ENCODE measurements at regions not wholly inside any gene's neighbourhood (a gene's known extent, or its start where the extent isn't known, plus 50 kb on each side); places are given as distances from the start of the nearest gene placed in this dataset.

DNA sequence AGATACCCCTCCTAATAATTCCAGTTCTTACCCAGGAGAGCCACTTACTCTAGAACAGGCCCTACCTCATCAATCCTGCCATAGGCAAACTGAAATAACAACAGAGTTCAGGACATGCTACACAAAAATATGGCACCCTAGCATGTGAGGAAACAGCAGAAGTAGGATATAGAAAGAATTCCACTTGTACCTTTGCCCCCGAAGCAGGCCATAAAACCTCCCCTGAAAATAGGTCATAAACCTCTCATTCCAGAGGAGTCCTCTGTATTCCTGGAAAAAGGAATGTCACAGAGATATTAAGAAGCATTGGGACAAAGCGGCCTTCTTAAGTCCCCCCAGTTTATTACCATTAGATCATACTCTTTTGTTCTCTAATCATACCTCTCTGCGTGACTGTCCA lies 504.3 kb upstream of the MARCKS start:
- no peak overlapping the region for H3K4me3 ChIP-seq (replicated peaks; ENCODE audit: low read depth, low read length)
- no peak for DNase-seq (ENCODE audit: low read depth)
- TF ChIP-seq, protein P1, sequence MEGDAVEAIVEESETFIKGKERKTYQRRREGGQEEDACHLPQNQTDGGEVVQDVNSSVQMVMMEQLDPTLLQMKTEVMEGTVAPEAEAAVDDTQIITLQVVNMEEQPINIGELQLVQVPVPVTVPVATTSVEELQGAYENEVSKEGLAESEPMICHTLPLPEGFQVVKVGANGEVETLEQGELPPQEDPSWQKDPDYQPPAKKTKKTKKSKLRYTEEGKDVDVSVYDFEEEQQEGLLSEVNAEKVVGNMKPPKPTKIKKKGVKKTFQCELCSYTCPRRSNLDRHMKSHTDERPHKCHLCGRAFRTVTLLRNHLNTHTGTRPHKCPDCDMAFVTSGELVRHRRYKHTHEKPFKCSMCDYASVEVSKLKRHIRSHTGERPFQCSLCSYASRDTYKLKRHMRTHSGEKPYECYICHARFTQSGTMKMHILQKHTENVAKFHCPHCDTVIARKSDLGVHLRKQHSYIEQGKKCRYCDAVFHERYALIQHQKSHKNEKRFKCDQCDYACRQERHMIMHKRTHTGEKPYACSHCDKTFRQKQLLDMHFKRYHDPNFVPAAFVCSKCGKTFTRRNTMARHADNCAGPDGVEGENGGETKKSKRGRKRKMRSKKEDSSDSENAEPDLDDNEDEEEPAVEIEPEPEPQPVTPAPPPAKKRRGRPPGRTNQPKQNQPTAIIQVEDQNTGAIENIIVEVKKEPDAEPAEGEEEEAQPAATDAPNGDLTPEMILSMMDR (IDR thresholded peaks at IDR 0.05; ENCODE audit: low read length, missing control alignments) = no peak

DNA sequence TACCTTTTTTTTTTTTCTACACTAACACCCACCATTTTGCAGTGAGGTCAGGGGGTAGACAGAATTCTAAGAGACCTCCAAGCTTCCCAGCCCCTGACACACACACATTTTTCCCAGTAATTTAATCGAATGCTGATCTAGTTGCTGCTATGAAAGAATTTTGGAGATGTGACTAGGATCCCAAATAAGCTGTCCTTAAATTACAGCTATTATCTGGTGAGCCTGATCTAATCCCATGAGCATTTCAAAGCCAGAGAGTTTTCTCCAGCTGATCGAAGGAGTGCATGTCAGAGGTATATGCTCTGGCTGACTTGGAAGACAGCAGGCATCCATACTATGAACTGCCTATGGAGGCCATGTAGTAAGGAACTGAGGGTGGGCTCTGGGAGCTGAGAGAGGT lies 503.8 kb upstream of the MARCKS start:
- no peak for DNase-seq (ENCODE audit: low read depth)
- TF ChIP-seq, protein P1 (IDR thresholded peaks at IDR 0.05; ENCODE audit: low read length, missing control alignments) = no peak
- no peak overlapping the region for H3K4me3 ChIP-seq (replicated peaks; ENCODE audit: low read depth, low read length)

DNA sequence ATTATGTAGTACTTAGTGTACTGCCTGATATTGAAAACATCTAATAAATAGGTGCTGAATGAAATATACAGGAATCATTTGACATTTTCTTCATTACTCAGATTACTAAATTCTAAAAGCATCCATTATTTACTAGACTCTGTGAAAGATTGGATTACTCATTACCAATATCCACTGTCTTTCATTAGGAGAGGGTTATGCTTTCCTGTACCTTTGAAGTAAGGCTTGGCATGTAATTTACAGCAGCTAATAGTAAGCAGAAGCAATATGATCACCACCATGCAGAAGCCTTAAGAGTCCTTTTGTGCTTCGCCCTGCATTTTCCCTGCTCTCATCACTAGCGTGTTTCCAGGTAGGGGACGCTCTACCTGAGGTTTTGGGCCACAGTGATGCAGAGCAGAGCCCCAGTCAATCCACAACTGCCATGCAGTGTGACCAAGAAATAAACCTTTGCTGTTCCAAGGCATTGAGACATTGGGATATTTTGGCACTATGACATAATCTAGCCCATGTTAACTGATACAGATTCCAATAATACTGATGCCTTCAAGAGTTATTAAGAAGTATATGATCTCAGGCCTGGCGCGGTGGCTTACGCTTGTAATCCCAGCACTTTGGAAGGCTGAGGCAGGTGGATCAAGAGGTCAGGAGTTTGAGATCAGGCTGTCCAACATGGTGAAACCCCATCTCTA lies 502.8 kb upstream of the MARCKS start:
- TF ChIP-seq, protein P1 (IDR thresholded peaks at IDR 0.05; ENCODE audit: low read length, missing control alignments) = no peak
- no peak overlapping the region for H3K4me3 ChIP-seq (replicated peaks; ENCODE audit: low read depth, low read length)
- DNase-seq (ENCODE audit: low read depth) = no peak

DNA sequence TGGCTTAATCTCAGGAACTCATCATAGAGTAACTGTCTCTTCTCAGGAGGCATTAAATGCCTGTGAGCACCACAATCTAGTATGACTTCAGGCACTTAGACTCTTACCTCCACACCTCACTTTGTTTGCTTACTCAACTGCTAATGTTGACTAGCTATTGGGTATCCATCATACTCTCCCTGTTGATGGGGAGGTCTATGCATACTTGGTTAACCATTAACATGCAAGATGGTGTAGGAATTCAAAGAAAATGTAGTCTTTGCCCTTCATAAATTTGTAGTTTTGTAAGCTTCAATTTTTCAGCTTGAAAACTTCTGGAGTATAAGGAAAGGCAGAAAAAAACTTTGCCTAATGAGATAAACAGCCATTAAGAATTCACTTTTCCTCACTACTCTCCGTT lies 501.0 kb upstream of the MARCKS start:
- TF ChIP-seq, protein P1 (IDR thresholded peaks at IDR 0.05; ENCODE audit: low read length, missing control alignments) = no peak
- no peak for DNase-seq (ENCODE audit: low read depth)
- H3K4me3 ChIP-seq (replicated peaks; ENCODE audit: low read depth, low read length) = no peak overlapping the region

DNA sequence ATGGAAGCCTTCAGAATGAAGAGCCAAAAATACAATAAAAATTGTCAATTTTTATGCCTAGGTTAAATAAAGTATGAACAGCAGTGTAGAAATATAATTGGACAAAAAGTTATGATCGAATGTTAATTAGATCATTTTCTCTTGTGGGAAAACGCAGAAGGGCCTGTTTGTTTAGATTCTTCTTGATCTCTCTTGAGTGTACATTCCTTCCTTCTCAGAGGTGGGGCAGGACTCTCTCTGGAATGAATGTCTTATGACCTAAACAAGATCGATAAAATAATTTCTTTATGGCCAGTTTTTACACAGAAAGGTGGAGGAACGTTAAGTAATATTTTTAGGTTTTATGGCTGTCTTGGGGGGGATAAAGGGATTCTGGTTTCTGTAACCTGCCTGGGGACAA lies 500.1 kb upstream of the MARCKS start:
- H3K4me3 ChIP-seq (replicated peaks; ENCODE audit: low read depth, low read length) = no peak overlapping the region
- no peak for DNase-seq (ENCODE audit: low read depth)
- TF ChIP-seq, protein P1 (IDR thresholded peaks at IDR 0.05; ENCODE audit: low read length, missing control alignments) = no peak

DNA sequence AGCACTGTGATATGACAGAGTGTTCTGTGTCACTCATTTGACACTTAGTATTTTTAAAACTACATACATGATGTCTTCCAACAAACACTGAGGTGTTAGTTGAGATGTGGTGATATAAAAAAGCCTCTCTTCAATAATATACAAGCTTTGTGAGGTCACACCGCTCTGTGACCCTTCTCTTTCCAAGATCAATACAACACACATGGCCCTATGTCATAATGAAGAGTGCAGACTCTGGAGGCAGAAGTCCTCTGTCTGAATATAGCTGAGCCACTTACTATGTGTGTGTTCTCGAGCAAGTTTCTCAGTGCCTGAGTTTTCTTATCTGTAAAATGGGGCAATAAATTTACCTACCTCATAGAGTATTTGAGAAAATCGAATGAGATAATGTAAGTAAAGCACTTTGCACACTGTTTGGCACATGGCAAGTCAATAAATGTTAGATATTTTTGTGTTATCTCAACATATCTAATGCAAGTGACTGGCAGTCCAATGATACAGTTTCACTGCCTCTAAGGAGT lies 499.0 kb upstream of the MARCKS start:
- DNase-seq (ENCODE audit: low read depth) = no peak
- TF ChIP-seq, protein P1 (IDR thresholded peaks at IDR 0.05; ENCODE audit: low read length, missing control alignments) = no peak

More for the DNA sequence above, 499.0 kb upstream of the MARCKS start:
- no peak overlapping the region for H3K4me3 ChIP-seq (replicated peaks; ENCODE audit: low read depth, low read length)
